Fibroblast of skin of back (primary cell): ENCODE measurements at regions not wholly inside any gene's neighbourhood (a gene's known extent, or its start where the extent isn't known, plus 50 kb on each side); places are given as distances from the start of the nearest gene placed in this dataset.
"Not testable (repeated sequence)": the region's sequence is repeated elsewhere in the genome, so short reads cannot be mapped to it uniquely, and the experiment has no call there.

ENCODE experiments used
- DNase-seq: peaks from one replicate; pipeline ENCODE4 v3.0.0-alpha.2; 2013

DNA sequence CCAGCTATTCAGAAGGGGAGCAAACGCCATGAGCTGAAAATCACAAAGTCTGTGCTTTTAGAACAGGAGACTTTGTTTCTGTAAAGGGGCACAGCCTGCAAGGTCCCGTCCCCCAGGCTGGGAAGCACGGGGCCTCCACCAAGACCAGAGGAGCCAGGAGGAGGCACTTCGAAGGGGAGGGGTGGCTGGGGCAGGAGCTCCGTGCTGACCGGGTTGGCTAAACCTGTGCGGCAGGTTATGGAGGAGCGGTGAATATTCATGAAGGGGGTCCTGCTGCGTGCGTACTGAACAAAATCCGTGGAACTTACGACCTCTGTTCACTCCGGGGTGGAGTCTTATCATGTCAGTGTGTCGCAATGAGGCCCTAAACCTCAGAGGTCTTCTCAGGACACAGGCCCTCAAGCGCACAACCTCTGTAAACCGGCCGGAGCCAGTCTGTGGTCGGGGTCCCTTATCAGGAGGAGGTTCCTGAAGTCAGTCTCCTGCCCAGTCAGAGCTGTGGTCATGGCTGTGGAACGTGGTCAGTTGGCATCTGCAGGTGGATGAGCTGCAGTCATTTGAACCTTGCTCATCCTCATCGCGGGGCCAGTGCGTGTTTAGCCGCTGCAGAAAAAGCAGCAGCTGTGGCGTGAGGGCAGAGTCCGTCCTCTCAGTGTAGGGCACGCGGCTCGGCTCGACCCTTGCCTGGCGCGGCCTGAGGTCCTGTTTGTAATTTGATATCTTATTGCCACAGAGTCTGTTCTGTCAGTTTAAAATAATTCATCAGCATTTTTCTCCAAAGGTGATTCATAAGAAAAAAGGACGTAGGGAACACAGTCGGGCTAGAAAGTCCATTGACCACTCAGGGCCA is 5507.7 kb upstream of the TPTE start:
- DNase-seq: not testable (repeated sequence)

DNA sequence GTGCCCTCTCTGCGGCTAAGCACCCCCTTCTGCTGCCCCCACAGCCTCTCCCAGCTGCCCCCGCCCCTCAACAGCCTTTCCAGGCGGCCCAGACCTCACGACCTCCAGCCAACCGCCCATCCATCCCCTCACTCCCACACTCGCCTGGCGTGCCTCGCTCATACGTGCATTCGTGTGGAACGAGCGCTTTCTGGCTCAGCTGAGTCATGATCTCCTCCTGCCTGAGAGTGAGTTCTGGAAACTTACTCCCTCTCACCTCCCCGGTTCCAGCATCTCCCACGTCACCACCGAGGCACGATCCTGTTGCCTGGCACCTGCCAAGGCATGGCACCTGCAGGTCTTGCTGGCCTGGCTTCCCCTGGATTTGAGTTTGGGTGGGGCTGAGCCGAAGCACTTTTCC is 5506.2 kb upstream of the TPTE start:
- not testable (repeated sequence) for DNase-seq

DNA sequence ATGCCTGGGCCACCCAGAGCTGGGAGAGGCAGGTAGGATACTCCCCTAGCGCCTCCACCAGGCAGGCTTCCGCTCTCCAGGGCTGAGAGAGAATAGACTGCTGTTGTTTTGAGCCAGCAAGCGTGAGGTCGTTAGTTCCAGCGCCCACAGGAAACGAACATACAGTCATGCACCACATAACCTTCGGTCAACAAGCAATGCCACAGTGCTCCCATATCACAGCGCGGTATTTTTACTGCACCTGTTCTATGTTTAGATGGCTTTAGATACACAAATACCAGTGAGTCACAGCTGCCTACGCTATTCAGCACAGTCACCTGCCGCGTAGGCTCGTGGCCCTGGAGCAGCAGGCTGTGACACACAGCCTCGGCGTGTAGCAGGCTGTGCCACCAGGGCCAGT is 5502.3 kb upstream of the TPTE start:
- DNase-seq: not testable (repeated sequence)

DNA sequence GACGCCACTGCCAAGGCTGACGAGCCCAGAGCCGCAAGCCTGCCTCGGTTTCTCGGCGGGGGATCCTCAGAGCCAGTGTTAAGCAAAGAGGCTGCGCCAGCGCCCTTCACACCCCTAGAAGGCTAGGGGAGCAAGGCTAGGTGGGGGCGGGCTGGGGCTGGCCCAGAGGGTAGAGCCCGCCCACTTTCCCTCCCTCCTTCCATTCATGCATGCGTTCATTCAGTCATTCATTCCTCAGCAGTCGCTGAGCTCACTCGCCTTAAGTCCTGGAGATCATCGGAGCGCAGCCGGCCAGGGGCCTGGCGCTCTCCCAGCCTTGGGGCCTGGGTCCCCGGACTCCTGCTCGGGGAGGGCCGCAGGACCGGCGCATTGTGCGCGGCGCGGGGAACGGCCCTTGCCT is 5499.6 kb upstream of the TPTE start:
- DNase-seq: not testable (repeated sequence)

DNA sequence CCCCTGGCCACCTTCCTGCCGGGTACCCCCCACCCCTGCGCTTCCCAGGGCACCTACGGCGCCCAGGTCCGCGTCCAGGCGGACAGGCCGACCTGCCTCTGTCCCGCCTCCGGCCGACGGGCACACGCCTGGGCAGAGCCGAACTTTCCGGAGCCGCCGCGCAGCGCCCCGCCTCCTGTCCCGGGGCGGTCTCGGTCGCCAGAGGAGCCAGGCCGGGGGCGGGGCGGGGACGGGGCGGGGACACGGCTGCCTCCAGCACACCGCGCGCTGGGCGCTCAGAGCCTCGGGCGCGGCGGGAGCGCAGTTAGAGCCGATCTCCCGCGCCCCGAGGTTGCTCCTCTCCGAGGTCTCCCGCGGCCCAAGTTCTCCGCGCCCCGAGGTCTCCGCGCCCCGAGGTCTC is 5499.1 kb upstream of the TPTE start:
- not testable (repeated sequence) for DNase-seq

DNA sequence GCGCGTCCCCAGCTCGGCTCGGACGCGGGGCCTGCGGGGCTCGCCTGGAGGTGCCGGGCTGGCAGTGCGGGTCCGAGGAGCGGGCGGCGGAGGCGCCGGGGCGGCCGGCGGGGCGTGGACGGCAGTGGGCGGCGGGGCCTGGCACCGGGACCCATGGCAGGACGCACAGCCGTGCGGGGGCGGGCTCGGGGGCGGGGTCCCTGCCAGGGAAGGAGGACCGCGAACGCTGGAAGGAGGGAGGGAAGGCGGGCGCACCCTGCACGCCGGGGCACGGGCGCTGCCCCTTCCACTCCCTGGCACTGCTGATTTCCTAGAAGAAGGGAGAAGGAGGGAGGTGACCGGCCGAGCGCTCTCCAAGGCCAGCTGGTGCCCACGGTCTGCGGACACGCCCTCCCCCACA is 5498.6 kb upstream of the TPTE start:
- not testable (repeated sequence) for DNase-seq

DNA sequence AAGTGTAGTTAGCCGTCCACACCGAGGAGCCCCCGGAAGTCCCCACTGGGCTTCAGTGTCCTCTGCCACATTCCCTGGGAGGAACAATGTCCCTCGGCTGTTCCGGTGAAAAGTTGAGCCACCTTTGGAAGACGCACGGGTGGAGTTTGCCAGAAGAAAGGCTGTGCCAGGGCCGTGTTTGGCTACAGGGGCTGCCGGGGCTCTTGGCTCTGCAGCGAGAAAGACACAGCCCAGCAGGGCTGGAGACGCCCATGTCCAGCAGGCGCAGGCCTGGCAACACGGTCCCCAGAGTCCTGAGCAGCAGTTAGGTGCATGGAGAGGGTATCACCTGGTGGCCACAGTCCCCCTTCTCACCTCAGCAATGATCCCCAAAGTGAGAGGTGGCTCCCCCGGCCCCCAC is 5486.2 kb upstream of the TPTE start:
- not testable (repeated sequence) for DNase-seq

DNA sequence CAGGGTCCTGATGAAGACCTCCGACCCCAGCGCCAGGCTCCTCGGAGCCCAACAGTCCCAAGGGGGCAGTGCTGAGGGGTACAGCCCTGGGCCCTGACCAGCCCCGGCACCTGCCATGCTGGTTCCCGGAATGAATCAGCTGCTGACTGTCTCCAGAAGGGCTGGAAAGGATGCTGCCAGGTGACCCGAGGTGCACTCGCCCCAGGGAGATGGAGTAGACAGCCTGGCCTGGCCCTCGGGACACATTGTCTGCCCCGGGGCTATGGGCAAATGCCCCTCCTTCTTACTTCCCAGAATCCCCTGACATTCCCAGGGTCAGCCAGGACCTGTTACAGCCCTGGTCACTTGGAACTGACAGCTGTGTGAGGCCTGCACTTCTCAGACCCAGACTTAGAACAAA is 5485.8 kb upstream of the TPTE start:
- DNase-seq: not testable (repeated sequence)

DNA sequence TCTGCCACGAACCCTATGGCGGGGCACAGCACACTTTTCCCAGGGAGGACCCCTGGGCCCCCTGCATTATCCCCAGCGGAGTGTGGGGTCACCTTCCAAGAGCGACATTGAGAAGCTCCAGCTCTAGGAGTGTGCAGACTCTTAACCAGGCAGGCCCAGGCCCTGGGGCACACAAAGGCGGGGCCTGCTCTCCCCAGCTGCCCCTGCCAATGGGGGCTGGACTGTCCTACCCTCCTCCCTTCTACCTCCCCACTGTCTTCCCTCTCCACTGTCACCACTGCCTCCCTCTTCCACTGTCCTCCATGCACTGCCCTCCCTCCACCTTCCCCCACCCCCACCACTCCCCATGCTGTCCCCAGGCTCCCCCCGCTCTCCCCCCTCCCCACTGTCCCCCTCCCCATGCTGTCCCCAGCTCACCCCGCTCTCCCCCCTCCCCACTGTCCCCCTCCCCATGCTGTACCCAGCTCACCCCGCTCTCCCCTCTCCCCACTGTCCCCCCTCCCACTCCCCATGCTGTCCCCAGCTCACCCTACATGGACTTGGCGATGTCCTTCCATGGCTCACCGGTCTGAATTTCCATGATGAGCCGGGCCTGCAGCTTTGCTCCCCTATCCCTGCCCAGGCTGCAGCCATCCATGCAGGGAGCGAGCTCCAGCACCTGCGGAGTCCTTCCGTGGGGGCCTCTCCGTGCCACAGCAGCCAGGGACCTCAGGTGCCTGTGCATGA is 5483.6 kb upstream of the TPTE start:
- DNase-seq: not testable (repeated sequence)

DNA sequence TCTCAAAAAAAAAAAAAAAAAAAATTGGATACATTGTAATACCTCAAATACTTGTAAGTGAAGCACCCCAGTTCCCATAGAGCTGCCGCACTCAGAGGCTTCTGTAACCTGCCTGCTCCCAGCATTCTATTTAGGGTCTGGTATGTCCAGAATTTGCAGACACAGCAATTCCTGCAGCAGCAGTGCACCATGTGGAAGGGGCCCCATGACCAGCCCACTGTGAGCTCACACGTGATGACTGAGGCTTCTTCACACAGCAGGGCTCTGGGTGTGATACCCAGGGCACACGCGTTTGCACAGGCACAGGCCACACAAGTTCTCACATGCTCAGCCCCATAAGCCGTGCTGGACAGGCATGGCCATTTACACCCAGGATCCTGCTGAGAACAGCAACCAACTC is 5481.5 kb upstream of the TPTE start:
- DNase-seq: not testable (repeated sequence)

DNA sequence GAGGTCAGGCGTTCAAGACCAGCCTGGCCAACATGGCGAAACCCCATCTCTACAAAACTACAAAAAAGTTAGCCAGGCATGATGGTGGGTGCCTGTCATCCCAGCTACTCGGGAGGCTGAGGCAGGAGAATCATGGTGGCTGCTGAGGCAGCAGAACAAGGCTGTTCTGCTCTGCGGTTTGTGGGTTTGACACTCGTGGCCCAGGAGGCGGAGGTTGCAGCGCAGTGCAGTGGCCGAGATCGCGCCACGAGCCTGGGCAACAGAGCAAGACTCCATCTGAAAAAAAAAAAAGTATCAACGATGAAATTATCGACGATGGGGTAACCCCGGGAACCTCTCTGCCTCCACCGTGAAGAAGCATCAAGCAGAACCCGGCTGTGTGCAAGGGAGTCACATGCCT is 5478.8 kb upstream of the TPTE start:
- not testable (repeated sequence) for DNase-seq

DNA sequence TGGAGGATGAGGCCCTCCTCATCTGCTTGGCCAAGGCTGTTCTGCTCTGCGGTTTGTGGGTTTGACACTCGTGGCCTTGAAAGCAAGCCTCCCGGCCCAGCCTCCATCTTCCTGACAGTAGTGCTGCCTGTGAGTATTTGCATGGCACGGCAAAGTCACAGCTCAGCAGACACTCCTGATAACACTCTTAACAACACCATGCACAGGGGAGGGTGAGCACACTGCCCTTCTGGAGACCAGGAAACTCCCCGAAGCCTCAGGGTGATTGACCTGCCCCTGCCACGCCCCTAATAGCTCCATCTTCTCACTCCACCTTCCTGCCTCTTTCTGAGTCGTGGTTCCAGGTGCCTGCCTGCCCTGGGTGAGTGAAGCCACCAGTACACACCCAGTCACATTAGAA is 5476.6 kb upstream of the TPTE start:
- not testable (repeated sequence) for DNase-seq

DNA sequence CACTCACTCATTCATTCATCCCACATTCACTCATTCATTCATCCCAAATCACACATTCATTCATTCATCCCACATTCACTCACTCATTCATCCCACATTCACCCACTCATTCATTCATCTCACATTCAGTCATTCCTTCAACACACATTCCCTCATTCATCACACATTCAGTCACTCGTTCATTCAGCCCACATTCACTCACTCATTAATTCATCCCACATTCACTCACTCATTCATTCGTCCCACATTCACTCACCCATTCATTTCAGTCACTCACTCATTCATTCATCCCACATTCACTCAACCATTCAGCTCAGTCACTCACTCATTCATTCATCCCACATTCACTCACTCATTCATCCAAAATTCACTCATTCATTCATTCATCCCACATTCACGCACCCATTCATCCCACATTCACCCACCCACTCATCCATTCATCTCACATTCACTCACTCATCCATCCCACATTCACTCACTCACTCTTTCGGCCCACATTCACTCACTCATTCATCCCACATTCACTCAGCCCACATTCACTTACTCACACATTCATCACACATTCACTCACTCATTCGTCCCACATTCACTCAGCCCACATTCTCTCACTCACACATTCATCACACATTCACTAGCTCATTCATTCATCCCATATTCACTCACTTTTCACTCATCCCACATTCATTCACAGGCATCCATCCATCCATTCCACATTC is 5469.9 kb upstream of the TPTE start:
- DNase-seq: not testable (repeated sequence)

DNA sequence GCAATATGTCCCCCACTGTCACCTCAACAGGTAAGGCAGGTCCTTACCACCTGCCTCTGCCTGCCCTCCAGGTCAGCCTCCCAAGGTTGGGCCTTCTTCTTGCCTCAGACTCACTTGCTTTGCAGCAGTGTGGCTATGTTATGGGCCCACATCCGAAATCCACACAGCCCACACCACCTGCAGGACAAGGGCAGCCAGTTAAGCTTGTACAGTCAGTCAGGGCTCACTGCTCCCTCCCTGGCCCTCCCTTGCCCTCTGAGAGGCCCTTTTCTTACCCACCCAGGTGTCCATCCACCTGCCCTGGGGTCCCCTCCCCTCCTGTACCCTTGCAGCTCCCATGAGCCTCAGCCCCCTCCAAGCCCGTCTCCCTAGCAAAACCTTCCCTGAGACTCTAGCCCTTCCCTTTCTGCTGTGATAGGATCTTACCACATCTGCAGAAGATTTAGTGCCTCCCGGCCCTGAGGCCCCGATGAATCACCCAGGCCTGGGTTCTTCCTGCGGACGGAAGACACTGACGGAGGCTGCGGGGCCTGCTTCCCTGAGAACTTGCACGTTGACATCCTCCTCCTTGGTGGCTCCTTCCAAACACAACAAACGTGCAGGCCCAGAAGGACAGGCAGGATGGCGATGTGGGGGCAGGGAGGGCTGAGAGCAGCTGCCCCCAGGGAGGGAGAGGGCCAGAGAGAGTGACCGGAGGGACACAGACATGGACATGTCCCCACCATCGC is 5466.2 kb upstream of the TPTE start:
- not testable (repeated sequence) for DNase-seq

DNA sequence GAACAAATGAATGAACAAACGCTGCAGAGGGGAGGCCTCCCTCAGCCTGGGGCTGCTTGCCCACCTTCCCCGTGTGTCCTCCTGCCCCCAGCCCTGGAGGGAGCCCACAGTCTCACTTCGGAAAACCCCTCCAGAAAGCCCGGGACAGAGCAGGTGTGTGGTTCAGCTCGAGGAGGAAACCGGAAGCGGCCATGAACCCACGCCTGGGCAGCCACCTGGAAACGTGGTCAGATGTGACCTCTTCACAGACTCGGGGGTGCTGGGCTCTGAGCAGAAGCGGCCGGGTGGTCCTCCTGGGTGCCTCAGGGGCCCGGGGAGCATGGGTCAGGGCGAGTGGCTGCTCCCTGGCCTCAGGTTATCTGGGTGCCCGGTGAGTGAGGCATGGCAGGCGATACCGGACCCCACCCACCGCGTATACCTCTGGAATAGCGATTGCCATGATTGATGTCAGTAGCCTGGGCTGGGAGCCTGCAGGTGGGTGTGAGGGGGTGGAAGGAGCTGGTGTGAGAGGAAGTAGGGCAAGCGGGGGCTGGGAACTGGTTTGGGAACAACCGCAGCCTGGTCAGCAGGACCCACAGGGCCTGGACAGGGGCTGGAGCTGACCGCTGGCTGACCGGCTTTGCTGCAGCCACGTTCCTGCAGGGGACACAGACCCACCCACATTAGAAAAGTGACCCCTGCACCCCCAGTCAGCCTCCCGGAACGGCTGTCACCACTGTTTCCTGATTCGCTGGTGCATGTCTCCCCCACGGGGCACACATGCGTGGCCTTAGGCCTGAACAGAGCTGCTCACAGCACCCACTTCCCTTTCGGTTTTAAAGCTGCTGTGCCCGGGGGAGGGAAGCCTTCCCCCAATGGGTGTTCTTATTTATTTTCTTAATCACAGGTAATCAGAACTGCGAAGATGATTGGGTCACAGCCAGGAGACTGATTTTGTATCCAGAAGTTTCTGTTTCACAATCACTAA is 5465.1 kb upstream of the TPTE start:
- not testable (repeated sequence) for DNase-seq

DNA sequence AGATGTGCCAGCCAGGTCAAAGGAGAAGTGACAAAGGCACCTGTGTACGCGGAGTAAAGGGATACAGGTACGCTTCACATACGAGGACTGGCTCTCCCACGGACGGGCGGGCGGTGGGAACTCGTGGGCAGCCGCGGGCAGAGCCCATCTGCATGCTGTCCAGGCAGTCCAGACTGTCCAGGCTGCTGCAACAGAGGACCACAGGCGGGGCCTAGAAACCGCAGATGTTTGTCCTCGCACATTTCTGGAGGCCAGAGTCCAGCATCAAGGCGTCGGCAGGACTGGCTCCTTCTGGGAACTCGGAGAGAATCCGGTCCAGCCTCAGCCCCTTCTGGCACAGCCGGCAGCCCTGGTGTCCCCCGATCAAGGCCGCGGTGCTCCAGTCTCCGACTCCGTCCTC is 5464.3 kb upstream of the TPTE start:
- not testable (repeated sequence) for DNase-seq

DNA sequence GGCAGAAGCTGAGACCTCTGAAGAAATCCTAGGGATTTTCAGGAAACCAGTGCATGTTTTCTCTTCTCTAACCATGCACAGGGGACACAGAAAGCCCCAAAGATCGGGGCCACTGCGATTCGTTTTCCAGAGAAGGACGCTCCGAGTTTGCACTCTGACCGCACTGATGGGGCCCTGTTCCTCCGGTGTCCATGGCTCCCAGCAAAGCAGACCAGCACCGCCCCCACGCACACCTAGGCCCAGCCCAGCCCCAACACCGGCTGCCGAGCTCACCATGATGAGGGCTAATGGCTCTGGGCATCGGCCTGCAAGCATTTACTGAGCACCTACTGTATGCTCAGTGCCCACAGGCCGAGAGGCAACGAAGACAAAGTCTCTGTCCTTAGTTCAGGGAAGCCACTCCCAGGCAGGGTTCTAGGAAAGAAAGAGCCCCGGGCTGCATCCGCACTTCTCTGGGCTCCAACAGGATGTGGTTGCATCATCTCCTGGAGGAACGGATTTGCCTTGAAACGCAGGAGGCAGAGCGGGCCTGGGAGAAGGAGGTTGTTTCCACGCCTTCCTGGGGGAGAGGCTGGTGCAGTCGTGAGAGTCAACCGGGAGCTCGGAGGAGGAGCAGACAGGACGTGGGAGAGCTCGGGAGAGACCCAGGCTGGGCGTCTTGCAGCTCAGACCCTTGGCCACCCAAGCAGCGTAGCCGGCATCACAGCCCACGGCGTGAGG is 5460.9 kb upstream of the TPTE start:
- not testable (repeated sequence) for DNase-seq

DNA sequence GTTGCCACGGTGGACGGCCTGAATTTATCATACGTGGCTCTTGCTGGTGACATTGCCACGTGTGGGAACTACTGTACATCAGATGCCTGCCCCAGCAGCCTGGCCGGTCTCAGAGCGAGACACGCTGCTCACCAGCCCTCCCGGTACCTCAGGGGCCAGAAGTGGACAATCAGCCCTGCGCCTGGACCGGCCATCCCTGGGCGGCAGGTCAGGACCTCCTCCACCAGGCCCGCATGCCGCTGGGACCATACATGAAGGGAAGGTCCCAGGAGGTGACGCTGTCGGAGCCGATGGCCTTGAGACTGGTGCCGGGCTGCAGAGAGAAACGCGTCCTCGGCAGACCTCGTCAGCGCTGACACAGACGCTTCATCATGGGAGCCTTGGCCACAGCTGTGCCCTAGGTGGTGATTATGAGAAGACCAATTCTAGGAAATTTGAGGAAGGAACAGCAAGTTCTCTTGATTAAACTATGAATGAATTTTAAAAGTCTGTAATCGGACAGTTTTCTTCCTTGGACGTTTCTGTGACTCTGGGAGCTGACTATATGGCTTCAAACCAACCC is 5456.7 kb upstream of the TPTE start:
- not testable (repeated sequence) for DNase-seq

DNA sequence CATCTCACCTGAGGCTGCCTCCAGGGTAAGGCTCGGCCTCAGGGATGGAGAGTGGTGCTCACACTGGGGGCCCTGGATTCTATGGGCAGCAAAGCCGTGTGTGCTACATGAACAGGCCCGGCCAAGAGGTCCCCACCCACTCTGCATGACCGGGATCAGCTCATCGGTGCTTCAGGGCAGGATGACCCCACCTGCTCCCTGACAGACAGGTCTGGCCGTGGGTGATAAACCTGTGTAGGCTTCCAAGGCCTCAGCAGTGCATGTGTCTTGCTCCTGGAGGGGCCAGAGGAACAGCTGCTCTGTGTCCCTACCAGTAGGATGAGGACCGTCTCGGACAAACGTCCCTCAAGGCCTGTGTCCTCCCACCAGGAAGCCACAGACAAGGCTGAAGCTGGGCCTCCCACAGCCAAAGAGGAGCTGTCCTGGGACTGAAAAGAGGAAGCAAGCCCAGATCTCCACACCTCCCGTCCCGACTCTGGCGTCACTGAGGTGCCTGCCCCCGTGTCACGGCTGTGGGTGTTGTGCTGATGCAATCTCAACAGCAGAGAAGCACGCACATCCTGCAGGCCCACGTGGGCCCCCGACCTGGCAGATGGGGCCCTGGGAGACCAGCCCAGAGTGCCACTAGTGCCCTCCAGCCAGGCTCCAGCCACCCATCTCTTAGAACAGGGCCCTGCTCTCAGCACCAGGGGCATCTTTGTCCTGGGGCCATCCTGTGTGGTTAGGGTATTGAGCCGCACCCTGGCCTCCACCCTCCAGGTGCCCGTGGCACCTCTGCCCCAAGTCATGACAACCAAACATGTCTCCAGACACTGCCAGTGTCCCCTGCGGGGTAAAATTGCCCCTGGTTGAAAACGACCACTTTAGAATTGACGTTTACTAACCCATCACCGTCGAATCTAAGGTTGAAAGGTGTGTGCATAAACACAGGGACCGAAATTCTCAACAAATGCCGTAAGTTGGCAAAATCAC is 5455.9 kb upstream of the TPTE start:
- not testable (repeated sequence) for DNase-seq
